HEK293 (cell line): ENCODE measurements at regions not wholly inside any gene's neighbourhood (a gene's known extent, or its start where the extent isn't known, plus 50 kb on each side); places are given as distances from the start of the nearest gene placed in this dataset.

Experiments
- CTCF ChIA-PET: fragments of 350-600 bp; formaldehyde crosslinking; extraction: SDS; loops from one replicate; lab custom pipeline; 2021; ENCODE audit warnings: antibody characterized with exemption; lab: Yijun Ruan, JAX
- POLR2A ChIA-PET: fragments of 300-600 bp; formaldehyde crosslinking; extraction: SDS; loops from one replicate; lab custom pipeline; 2020; ENCODE audit warnings: antibody characterized with exemption, inconsistent platforms; lab: Yijun Ruan, JAX
- H3K27ac ChIP-seq: fragments of 200-500 bp; sonication (Bioruptor generic); 2 replicates; pipeline ENCODE4 v1.5.1; 2014; ENCODE audit warnings: low read depth, low read length, control low read depth, inconsistent platforms; ENCODE audit errors: extremely low read depth
- H3K36me3 ChIP-seq, 2 experiments: fragments of 200-500 bp in 1 of 2; sonication (Bioruptor generic) in 1 of 2; 1 replicate in 1 of 2; 2 replicates in 1 of 2; pipeline ENCODE4 v1.5.1; 2014 to 2017; ENCODE audit warnings: inconsistent platforms in 2 of 2, low read length in 2 of 2; ENCODE audit not compliant: control insufficient read depth in 2 of 2, insufficient read depth in 1 of 2
- H3K4me1 ChIP-seq: fragments of 200-500 bp; sonication (Bioruptor generic); 2 replicates; pipeline ENCODE4 v1.5.1; 2014; ENCODE audit warnings: mild to moderate bottlenecking, low read length, inconsistent platforms; ENCODE audit not compliant: control insufficient read depth, insufficient read depth
- H3K4me3 ChIP-seq: 2 replicates; pipeline ENCODE4 v1.5.1; 2011; ENCODE audit warnings: low read depth, mild to moderate bottlenecking, control low read depth, low read length, moderate library complexity
- H3K9me3 ChIP-seq: fragments of 200-500 bp; sonication (Bioruptor generic); 2 replicates; pipeline ENCODE4 v1.5.1; 2014; ENCODE audit warnings: low read depth, low read length, inconsistent platforms; ENCODE audit not compliant: control insufficient read depth, insufficient read depth
- FEZF1 ChIP-seq: fragments of 450-650 bp; formaldehyde crosslinking; IDR thresholded peaks from 2 replicates; pipeline ENCODE4 v1.5.1; 2016; ENCODE audit warnings: missing biosample characterization, missing genetic modification characterization
- HOXA7 ChIP-seq: sonication (generic); formaldehyde crosslinking; IDR thresholded peaks from 2 replicates; pipeline ENCODE4 v1.8.1; 2022; ENCODE audit warnings: missing genetic modification reagents, borderline replicate concordance
- KLF10 ChIP-seq: fragments of 450-650 bp; IDR thresholded peaks from 2 replicates; pipeline ENCODE4 v1.5.1; 2018; ENCODE audit warnings: missing biosample characterization, mild to moderate bottlenecking, missing genetic modification characterization
- MEIS1 ChIP-seq: sonication (generic); formaldehyde crosslinking; IDR thresholded peaks from 2 replicates; pipeline ENCODE4 v1.8.1; 2022; ENCODE audit warnings: missing genetic modification reagents, mild to moderate bottlenecking, borderline replicate concordance
- PRDM1 ChIP-seq: fragments of 450-650 bp; formaldehyde crosslinking; IDR thresholded peaks from 2 replicates; pipeline ENCODE4; 2016; ENCODE audit warnings: missing biosample characterization, missing genetic modification characterization
- PRDM2 ChIP-seq: fragments of 450-650 bp; formaldehyde crosslinking; IDR thresholded peaks from 2 replicates; pipeline ENCODE4 v1.5.1; 2016; ENCODE audit warnings: missing biosample characterization, missing genetic modification characterization, borderline replicate concordance
- RBAK ChIP-seq: fragments of 450-650 bp; formaldehyde crosslinking; IDR thresholded peaks from 2 replicates; pipeline ENCODE4 v1.5.1; 2016; ENCODE audit warnings: missing biosample characterization, missing genetic modification characterization
- WT1 ChIP-seq: fragments of 450-650 bp; formaldehyde crosslinking; IDR thresholded peaks from 2 replicates; pipeline ENCODE4 v1.5.1; 2016; ENCODE audit warnings: missing biosample characterization, missing genetic modification characterization
- ZBTB48 ChIP-seq: fragments of 450-650 bp; formaldehyde crosslinking; IDR thresholded peaks from 2 replicates; pipeline ENCODE4 v1.5.1; 2016; ENCODE audit warnings: missing biosample characterization, missing genetic modification characterization
- ZNF174 ChIP-seq: fragments of 450-650 bp; formaldehyde crosslinking; IDR thresholded peaks from 2 replicates; pipeline ENCODE4 v1.5.0; 2017; ENCODE audit warnings: missing biosample characterization, mild to moderate bottlenecking, missing genetic modification characterization
- ZNF404 ChIP-seq: fragments of 450-650 bp; formaldehyde crosslinking; IDR thresholded peaks from 2 replicates; pipeline ENCODE4 v1.5.1; 2017; ENCODE audit warnings: missing biosample characterization, missing genetic modification characterization
- ZNF510 ChIP-seq: fragments of 450-650 bp; formaldehyde crosslinking; IDR thresholded peaks from 2 replicates; pipeline ENCODE4 v1.5.1; 2018; ENCODE audit warnings: mild to moderate bottlenecking, missing genetic modification characterization, missing biosample characterization; ENCODE audit not compliant: insufficient replicate concordance
- ZNF518A ChIP-seq: fragments of 450-650 bp; formaldehyde crosslinking; conservative IDR thresholded peaks from 2 replicates; pipeline ENCODE4 v1.5.1; 2016; ENCODE audit warnings: low read depth, missing biosample characterization, missing genetic modification characterization
- ZNF530 ChIP-seq: fragments of 450-650 bp; formaldehyde crosslinking; IDR thresholded peaks from 2 replicates; pipeline ENCODE4 v1.5.1; 2016; ENCODE audit warnings: low read depth, missing biosample characterization, missing genetic modification characterization
- ZNF629 ChIP-seq: fragments of 450-650 bp; formaldehyde crosslinking; IDR thresholded peaks from 2 replicates; pipeline ENCODE4 v1.5.1; 2017; ENCODE audit warnings: missing biosample characterization, missing genetic modification characterization
- ZNF654 ChIP-seq: fragments of 450-650 bp; formaldehyde crosslinking; IDR thresholded peaks from 2 replicates; pipeline ENCODE4 v1.5.1; 2016; ENCODE audit warnings: low read depth, missing biosample characterization, missing genetic modification characterization
- ZNF660 ChIP-seq: fragments of 450-650 bp; IDR thresholded peaks from 2 replicates; pipeline ENCODE4 v1.5.1; 2018; ENCODE audit warnings: missing biosample characterization, mild to moderate bottlenecking, missing genetic modification characterization
- ZNF670 ChIP-seq: fragments of 450-650 bp; formaldehyde crosslinking; IDR thresholded peaks from 2 replicates; pipeline ENCODE4 v1.5.1; 2016; ENCODE audit warnings: missing biosample characterization, missing genetic modification characterization, low read depth
- ZNF677 ChIP-seq: fragments of 450-650 bp; IDR thresholded peaks from 2 replicates; pipeline ENCODE4 v1.5.0; 2018; ENCODE audit warnings: missing biosample characterization, mild to moderate bottlenecking, missing genetic modification characterization, moderate library complexity
- ZNF692 ChIP-seq: fragments of 450-650 bp; formaldehyde crosslinking; IDR thresholded peaks from 2 replicates; pipeline ENCODE4 v1.5.1; 2016; ENCODE audit warnings: missing biosample characterization, missing genetic modification characterization
- ZNF791 ChIP-seq: fragments of 450-650 bp; formaldehyde crosslinking; IDR thresholded peaks from 2 replicates; pipeline ENCODE4 v1.5.1; 2016; ENCODE audit warnings: missing biosample characterization, missing genetic modification characterization
- ZXDB ChIP-seq: fragments of 450-650 bp; formaldehyde crosslinking; IDR thresholded peaks from 2 replicates; pipeline ENCODE4 v1.5.1; 2016; ENCODE audit warnings: missing biosample characterization, missing genetic modification characterization

- TF ChIP-seq PRDM1 (tag by site-specific recombination) (no peak), HOXA7 (CRISPR knock-in tag) (no peak), ZNF404 (tag by site-specific recombination) (no peak), WT1 (tag by site-specific recombination) (no peak), ZNF518A (tag by site-specific recombination) (no peak), RBAK (tag by site-specific recombination) (no peak), ZNF677 (tag by site-specific recombination) (no peak), FEZF1 (no peak), MEIS1 (CRISPR knock-in tag) (no peak)
Observed at GRCh38 chr4:97073194-97073593, 1070.1 kb downstream of the STPG2 start (continued).

GRCh38 chr4:97074531-97074930 is 1068.7 kb downstream of the STPG2 start:
- CTCF ChIA-PET = no interaction called here
- Histone ChIP-seq H3K27ac (no peak overlapping the region), H3K4me3 (no peak overlapping the region), H3K36me3 (no peaks in the 10 kb centered on the region), H3K4me1 (no peaks in the 10 kb centered on the region), H3K9me3 (no peaks in the 10 kb centered on the region)
- POLR2A ChIA-PET = no interaction called here
- TF ChIP-seq ZNF670 (tag by site-specific recombination) (no peak), ZNF530 (tag by site-specific recombination) (no peak), ZNF654 (tag by site-specific recombination) (no peak), ZXDB (tag by site-specific recombination) (no peak), KLF10 (tag by site-specific recombination) (no peak), ZNF791 (tag by site-specific recombination) (no peak), ZNF629 (no peak), ZBTB48 (tag by site-specific recombination) (no peak), ZNF692 (tag by site-specific recombination) (no peak), ZNF510 (tag by site-specific recombination) (no peak), ZNF174 (tag by site-specific recombination) (no peak), PRDM2 (no peak), ZNF660 (tag by site-specific recombination) (no peak)
